ENCODE measurements at regions not wholly inside any gene's neighbourhood (a gene's known extent, or its start where the extent isn't known, plus 50 kb on each side); places are given as distances from the start of the nearest gene placed in this dataset.

DNA sequence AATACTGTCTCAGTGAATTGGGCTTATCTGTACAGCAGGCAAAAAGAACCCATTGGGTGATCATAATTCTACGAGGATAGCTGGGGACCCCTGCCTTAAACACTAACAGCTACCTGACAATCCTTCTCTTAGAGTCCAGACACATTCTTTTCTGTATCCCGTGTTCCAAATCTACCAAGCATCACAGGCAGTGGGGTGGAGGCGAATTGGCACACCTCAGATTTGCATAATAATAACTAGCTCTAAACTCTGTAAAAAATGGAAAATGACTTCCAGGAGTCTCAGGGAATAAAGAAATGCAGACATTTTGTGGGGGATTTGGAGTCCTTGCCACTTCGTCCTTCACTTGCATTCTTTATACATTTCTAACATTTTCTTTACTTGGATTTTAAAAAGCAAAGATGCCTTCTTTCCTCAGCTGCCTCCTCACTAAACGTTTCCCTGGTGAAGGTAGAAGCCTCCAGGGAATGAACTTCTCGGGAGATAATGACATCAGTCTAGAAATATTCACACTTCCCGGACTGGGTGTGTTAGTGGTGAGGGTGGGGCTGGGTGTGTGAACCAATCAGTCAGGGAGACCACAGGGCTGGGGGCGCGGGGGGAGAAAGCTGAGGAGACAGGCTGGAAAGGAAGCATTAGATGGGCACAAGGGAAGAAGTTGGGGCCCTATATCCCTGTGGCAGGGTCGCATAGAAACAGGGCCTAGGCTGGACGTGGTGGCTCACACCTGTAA lies 59.1 kb upstream of the BOD1L2 start:
- TF ChIP-seq, protein P1, sequence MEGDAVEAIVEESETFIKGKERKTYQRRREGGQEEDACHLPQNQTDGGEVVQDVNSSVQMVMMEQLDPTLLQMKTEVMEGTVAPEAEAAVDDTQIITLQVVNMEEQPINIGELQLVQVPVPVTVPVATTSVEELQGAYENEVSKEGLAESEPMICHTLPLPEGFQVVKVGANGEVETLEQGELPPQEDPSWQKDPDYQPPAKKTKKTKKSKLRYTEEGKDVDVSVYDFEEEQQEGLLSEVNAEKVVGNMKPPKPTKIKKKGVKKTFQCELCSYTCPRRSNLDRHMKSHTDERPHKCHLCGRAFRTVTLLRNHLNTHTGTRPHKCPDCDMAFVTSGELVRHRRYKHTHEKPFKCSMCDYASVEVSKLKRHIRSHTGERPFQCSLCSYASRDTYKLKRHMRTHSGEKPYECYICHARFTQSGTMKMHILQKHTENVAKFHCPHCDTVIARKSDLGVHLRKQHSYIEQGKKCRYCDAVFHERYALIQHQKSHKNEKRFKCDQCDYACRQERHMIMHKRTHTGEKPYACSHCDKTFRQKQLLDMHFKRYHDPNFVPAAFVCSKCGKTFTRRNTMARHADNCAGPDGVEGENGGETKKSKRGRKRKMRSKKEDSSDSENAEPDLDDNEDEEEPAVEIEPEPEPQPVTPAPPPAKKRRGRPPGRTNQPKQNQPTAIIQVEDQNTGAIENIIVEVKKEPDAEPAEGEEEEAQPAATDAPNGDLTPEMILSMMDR (IDR thresholded peaks at IDR 0.05; ENCODE audit: insufficient read depth, low read length): no peak
- H3K4me3 ChIP-seq (ENCODE audit: low read depth, low read length): no peak overlapping the region
- DNase-seq (ENCODE audit: low read depth): no peak

DNA sequence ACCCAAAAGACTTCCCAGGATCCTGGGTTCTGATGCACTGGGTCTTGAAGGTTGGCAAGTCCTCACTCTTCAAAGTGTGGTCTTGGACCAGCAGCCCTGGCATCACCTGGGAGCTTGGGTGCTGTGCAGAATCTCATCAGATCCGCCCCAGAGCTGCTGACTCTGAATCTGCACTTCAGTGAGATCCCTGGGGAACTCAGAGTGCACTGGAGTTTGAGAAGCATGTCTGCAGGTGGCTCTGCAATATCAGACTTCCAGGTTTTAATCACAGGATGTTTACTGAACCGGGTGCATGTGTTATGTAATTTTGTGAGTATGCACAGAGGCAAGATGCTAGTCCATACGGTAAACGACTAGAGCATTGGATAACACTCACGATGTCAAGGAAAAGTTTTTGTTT lies 58.0 kb upstream of the BOD1L2 start:
- H3K4me3 ChIP-seq (ENCODE audit: low read depth, low read length): no peak overlapping the region
- DNase-seq (ENCODE audit: low read depth): no peak
- TF ChIP-seq, protein P1 (IDR thresholded peaks at IDR 0.05; ENCODE audit: insufficient read depth, low read length): no peak

DNA sequence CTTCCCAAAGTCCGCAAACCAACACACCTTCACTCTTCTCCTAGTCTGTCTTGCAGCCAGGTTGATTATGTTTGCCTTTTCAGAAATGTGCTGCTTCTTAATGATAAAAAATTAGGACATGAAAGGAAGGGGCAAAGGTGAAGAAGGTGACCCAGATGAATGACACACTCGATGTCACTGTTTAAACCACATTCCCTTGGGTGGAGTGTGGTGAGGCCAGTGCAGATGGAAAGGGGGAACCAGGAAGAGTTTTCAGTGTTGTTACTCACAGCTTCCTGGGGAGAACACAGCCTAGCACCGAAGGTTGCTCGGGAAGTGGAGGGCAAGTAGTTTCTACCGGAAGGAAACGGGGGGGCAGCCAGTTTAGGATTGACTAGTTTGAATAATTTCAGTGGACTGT lies 57.2 kb upstream of the BOD1L2 start:
- H3K4me3 ChIP-seq (ENCODE audit: low read depth, low read length): no peak overlapping the region
- DNase-seq (ENCODE audit: low read depth): no peak
- TF ChIP-seq, protein P1 (IDR thresholded peaks at IDR 0.05; ENCODE audit: insufficient read depth, low read length): no peak

DNA sequence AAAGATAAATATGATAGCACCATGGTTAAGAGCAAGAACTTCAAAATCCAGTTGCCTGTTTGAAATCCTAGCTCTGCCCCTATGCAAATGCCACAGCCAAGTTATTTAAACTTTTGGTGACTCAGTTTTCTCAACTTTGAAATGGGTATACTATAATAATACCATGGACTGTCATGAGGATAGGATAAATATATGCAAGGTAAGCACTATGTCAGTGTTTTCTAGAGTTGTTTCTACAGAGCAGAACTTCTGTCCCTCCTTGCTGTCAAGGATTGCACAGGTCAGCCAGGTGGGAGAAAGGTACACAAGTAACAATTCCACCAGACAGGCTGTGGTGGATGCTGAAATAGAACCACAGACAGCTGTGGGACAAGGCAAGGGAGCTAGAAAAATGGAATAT lies 55.7 kb upstream of the BOD1L2 start:
- TF ChIP-seq, protein P1 (IDR thresholded peaks at IDR 0.05; ENCODE audit: insufficient read depth, low read length): no peak
- no peak overlapping the region for H3K4me3 ChIP-seq (ENCODE audit: low read depth, low read length)
- DNase-seq (ENCODE audit: low read depth): no peak

DNA sequence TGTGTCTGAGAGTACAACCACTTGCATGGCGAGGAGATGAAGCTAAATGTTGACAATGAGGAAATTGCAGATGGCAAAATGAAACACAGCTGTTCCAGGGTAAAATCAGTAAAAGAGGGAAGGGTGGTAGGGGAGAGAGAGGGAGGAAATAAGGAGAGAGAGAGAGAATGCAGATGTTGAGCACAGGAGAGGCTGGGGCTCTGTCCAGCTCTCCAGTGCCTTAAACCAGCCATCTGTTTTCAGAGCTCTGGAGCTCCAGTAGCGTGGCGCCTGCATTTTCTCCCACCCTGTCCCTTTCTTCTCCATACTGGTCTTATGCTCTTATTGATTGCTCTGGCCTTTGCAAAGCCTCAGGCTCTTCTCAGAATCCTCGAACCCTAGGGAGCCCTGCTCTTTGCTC lies 52.7 kb upstream of the BOD1L2 start:
- no peak overlapping the region for H3K4me3 ChIP-seq (ENCODE audit: low read depth, low read length)
- no peak for DNase-seq (ENCODE audit: low read depth)
- TF ChIP-seq, protein P1 (IDR thresholded peaks at IDR 0.05; ENCODE audit: insufficient read depth, low read length): no peak

DNA sequence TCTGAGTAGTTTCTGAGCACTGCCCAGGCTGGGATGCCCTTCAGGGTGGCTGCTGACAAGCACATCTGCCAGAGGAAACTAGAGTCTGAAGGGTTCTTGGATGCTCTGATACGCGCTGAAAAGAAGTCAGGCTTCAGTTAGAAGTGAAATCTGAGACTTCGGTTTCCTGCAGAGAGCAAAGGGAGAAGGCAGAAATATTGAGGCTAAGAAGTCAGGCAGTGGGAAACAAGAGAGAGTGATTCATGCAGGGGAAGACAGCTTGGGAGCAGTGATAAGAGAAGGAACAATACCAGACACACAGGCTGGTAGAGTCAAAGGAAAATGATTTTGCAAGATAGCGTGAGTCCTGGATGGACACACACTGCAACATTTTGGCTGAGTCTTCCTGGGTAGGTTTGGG lies 51.0 kb upstream of the BOD1L2 start:
- DNase-seq (ENCODE audit: low read depth): peak; percentile 24
- TF ChIP-seq, protein P1 (IDR thresholded peaks at IDR 0.05; ENCODE audit: insufficient read depth, low read length): no peak
- H3K4me3 ChIP-seq (ENCODE audit: low read depth, low read length): no peak overlapping the region
